HG03108 (cell line): ENCODE measurements at regions not wholly inside any gene's neighbourhood (a gene's known extent, or its start where the extent isn't known, plus 50 kb on each side); places are given as distances from the start of the nearest gene placed in this dataset.

Experiments
- ATAC-seq: cut with Tn5 transposase; IDR thresholded peaks from one replicate; pipeline ENCODE4 v1.9.1; 2021; ENCODE audit warnings: moderate library complexity; ENCODE audit not compliant: unreplicated experiment

DNA sequence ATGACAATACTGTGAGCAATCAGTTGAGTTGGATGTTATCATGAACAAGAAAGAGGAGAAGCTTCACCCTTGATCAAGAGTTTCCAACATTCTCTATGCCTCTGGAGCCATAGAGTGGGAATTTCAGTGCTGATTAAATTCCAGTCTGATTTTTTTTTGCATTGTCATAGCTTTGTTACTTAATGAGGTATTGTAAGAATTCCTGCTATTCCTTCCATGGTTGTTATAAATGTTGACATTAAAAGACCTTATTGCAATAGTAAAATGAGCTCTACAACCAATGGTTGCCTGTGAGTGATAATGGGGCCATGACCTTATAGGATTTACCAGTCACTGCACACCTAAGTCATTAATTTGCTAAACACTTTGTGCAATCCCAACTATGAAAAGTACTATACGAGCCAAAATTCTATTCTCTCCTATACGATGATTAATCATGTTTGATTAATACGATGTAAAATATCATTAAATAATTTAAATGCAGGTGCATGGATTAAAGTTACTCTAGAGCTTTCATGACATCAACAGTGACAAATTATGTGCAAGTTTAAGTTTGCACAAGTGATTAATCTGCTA lies 353.2 kb upstream of the KLF6 start:
- no peak for ATAC-seq

DNA sequence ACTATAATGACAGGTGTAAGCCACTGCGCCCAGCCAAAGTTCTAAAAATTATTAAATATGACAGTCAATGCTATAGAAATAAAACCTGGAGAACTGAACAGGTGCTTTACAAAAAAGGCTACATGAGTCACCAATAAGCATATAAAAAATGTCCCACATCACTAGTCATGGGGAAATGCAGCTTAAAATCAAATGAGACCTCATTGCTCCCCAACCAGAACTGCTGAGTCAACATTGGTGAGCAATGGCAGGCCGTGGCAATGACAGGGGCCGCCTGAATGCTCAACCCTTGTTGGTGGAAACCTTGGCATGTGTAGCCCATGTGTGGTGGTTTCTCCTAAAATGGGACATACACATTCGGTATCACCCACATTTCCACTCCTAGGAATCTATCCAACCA lies 352.3 kb upstream of the KLF6 start:
- ATAC-seq: no peak

DNA sequence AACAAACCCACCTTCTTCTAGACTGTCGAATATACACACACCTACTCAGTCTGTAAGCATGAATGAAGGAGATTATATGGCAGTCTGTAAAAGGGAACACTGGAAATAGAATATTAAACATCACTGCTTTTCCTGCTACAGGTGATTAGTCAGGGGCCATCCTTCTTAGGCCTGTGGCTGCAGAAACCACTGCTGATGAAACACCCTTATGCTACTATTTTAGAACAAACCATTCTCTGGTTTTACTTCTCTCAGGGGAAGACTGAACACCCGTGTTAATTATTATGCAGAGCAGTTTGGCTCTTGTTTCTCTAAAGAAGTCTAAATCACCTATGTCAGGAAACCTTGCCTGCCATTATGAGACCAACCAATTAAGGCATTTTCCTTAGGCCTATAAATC lies 351.1 kb upstream of the KLF6 start:
- ATAC-seq: peak; percentile 88

DNA sequence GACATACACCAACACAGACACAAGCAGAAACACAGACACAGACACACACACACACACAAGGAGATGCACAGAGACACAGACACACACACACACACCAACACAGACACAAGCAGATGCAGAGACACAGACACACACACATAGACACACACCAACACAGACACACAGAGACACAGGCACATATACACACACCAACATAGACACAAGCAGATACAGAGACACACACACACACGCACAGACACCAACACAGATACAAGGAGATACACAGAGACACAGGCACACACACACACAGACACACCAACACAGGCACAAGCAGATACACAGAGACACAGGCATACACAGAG lies 347.2 kb upstream of the KLF6 start:
- ATAC-seq: no peak

DNA sequence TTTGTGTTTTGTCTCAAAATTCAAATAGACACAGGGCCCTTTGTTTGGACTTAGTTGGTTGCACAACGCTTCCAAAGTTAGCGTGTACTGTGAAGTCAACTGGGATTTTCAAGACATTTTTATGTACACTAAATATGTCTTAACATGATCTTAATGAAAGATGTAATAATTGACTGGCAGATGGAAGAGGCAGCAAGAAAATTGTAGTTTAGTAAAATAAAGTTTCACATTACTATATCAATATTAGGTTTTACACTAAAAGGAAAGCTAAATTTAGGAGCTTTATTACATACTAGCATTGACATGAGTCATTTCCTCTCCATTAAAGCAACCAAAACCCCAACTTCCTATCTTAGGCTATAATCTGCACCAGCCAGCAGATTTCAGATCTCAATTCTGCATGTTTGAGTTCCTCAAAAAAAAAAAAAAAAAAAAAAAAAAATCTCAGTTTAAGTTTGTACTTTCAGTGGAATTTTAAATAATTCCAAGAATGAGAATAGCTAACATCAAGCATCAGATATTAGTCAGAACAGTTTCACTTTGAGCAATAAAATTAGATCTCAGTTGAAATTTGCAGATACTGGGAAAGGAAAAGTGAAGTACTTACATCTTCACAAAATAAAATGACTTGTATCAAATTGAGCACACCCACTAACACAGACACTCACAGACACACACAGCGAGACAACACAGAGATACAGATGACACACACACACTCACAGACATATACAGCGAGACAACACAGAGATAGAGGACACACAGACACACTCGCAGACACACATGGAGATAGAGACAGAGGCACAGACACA lies 346.6 kb upstream of the KLF6 start:
- peak; percentile 51 for ATAC-seq

DNA sequence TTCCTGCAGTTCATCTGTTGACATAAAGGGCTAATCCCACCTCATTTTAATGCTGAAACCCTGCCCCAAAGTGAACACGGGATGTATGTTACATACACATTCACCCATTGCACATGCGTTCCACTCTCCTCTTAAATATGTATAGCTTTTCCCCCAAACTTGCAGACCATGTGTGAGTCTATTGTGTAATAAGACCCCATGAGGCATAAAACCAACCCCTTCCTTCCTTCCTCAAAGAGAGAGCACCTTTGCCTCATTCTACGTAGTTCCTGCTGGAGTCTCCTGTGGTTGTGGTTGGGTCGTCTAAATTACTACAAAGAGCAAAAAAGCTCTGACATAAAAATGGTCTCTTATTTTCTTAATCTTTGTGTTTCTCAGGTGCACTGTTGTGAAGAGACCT lies 345.7 kb upstream of the KLF6 start:
- no peak for ATAC-seq

DNA sequence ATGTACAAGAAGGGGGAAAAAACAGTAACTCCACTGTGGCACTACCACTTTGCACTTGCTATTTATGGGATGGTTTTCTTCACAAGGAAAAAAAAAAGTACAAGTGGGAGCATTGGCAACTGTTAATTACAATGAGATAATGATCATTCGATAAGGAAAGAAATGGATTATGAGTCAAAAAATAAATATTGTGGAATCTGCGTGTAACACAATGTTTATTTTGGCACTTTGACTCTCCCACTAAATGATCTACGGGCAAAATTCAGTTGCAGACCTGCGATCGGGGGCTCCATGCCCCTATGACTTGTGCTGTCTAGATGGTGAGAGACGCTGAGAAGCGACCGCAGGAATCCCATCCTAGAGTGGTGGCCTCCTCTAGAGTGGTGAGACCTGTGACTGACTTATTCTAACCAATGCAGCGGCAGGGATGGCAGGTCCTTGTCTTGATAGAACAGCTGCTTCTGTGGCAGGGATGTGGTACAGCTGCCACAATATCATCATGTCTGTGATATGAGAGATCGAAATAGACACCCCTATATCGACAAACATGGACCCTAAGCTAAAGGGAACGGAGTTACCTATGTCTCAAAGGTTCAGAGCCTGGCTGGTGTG lies 345.0 kb upstream of the KLF6 start:
- ATAC-seq: no peak

DNA sequence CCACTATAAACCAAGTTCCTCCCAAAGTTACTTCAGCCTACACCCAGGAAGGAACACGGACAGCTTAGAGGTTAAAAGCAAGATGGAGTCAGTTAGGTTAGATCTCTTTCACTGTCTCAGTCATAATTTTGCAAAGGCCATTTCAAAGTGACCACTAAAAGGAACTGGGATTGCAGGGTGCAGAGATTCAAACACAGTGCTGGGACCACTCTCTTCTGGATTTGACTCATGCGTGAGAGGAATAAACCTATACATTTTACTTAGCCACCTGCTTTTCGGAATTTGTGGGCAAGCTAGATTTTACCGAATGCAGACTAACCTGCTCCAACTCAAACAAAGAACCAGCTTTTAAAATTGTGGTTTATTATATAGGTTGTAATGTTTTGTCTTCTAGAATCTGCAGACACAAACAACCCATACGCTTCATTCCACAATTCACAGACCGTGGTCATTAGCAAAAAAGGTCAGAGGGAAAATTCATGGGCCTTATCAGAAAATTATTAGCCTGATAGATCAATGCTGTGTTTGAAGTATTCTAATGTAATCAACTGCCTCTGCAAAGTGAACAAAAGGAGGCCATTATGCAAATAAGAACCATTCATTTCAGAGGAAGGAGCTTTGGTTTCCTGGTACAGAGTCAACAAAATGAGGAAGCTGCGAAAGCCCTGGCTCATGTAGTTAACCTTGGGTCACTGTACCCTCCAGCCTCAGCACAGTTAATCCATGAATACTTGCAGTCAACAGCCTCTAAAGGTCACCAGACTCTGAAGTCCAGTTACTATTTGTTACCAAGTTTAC lies 342.7 kb upstream of the KLF6 start:
- ATAC-seq: peak; percentile 49

DNA sequence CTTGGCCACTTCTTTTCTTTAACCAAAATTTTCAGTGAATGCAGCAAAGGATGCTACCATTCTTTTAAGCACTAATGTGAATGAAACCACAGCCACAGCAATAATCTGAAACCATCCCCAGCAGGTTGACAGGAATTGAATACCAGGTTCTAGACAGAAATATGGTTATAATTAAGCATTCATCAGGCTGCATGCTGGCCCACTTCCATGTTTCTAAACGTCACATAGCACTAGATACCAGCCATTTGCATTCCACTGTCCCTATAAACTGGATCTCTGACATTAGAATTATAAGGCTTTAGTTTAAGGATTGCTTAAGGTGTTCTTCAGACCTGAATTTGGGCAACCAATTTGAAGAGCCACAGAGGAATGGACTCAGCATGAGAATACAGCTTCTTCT lies 340.8 kb upstream of the KLF6 start:
- no peak for ATAC-seq

DNA sequence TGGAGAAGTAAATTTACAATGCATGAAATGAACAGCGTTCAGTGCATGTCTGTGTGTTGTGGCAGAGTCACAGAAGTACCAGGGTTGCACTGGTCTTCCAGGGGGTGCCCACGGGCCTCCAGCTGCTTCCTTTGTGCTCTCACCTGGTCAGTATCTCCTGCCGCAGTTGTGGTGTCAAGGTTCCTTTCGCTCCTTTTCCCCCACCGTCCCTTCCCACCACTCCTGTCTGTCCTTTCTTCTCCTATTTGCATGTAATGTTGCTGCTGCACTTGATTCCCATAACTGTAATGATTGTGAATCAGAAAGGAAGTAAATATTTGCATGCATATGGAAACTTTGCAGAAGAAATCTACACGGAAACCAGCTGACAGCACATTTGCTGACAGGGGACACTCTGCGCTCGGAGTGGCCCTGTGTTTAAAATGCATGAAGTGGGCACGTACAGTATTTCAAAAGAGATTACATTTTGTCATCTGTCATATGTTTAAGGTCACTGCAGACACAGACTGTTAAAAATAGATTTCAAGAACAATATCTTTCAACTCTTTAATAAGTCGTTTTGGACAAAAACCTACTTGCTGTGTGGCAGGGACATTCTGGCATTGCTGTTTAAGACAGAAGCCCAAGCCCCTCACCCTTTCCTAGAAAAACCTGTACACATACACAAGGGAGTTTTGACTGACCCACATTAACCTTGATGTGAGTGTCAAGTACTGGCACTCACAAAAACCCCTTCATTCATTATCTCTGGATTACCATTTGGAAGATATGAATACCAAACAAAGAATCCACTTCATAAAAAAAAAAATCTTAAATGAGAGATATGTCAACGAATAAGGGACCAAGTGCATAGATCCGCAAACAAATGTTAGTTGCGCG lies 336.7 kb upstream of the KLF6 start:
- ATAC-seq: peak; percentile 81

DNA sequence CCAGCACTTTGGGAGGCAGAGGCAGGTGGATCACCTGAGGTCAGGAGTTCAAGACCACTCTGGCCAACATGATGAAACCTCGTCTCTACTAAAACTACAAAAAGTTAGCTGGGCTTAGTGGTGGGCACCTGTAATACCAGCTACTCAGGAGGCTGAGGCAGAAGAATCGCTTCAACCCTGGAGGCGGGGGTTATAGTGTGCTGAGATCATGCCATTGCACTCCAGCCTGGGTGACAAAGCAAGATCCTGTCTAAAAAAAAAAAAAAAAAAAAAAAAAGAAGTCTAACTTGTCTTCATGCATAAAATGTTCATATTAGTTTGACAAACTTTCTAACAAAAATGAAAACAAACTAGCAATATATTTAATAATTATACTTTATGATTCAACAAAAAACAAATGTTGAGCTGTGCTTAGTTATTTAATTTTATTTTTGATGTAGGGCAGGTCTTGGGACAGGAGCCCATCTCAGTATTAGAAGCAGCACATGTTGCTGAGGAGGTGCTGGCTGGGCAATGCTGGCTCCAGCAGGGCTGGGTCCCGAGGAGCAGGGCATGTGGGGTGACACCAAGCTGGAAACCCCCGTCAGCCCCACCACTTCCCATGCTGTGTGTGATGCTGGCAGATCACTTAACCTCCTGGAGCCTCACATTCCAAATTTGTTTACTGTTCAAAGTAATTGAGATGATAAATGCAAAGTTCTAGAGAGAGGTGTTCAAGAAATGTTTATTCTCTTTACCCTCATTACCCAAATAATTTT lies 335.3 kb upstream of the KLF6 start:
- no peak for ATAC-seq

DNA sequence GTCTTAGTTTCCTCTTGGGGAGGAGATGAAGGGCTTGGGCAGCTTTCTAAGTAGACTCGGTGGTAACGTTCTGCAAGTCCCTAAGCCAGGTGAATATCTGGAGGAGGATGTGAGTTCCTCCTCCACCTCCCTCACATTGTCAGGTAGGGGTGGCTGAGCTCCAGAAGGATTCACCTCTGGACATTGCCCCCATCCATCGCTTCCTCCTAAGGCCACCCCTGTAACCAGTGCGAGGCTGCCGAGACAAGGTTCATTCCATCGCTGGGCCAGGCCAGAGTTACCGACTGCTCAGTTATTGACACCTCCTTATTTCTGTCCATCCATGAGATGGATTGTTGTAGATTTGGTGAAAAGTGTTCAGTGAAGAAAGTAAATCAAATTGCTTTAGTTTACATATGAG lies 334.1 kb upstream of the KLF6 start:
- no peak for ATAC-seq

DNA sequence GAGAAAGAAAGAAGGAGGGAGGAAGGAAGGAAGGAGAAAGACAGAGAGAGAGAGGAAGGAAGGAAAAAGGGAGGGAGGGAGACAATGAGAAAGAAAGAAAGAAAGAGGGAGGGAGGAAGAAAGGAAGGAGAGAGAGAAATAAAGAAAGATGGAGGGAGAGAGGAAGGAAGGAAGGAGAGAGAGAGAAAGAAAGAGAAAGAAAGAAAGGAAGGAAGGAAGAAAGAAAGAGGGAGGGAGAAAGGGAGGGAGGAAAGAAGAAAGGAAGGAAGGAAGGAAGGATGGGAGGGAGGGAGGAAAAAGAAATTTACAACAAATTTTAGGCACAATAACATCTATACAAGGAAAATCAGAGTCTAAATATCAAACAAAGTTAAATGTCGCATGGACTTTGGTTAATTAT lies 332.6 kb upstream of the KLF6 start:
- ATAC-seq: no peak

DNA sequence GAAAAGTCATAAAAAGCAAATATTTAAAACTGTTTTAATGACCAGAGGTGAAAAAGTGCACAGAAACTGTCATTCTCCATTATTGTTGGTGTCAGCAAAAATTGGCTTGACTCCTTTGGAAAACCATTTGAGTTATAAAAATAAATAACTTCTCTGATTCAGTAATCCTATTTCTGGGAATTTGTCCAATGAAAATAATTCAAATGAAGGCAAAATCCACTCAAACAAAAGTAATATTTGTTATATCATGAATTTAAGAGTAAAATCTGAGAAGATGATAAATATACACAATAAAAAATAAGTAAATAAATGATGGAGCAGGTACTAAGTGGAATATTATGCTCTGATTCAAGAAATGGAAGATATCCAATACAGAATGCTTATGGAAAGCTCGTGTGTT lies 326.6 kb upstream of the KLF6 start:
- ATAC-seq: no peak

DNA sequence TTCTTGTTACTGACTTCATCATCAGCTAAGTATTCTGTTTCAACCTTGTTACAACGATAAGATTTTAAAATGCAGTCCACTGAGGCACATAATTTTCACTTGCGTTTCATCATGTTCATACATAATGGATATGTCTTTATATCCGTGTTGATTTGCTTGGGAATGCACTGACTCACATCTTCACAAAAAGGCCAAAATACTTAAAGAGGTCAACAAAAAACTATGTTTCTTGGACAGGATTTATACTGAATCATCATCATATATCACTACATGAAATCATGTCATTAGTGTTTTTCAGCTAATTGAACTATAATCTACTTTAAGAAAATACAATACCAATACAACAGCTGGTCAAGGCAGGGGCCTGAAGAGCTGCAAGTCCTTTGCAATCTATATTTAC lies 324.5 kb upstream of the KLF6 start:
- ATAC-seq: no peak

DNA sequence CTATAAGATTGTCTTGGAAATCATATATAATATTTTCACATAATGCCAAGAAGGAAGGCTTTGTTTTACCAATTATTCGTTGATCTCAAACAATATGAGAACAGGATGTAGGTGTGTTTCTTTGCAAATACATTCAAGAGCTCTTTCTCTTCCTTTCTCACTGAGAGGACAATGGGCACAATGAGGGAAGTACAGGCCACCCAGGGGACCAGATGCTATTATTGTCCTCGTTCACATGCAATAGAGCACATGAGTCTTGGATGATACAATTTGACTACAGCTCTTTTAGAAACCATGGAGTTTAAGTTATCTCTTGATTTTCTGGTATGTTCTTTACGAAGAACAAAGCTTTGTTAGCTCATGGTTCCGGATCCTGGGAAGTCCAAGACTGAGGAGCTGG lies 323.7 kb upstream of the KLF6 start:
- no peak for ATAC-seq

DNA sequence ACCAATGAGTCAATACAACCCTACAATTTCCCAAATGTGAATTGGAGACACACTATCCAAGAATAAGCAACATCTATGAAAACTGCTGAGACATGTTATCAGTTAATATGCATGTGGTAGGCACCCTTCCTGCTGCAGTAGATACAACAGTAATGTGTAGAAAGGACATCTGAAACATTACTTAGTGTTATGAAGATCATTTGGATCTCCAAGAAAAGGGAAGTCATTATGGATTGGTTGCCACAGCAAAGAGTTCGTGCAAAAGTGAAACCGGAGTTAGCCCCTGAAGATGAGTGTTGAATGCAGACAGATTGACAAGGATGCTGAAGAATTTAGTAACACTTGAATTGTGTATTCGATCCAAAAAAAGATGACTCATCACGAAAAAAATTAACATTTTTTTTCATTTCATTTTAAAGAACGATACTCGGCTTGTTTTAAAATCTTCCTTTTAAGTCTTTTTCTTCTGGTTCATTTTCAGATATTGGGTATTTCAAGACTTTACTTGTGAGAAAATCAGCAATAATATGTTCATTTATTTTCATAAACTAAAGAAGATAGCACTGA lies 322.4 kb upstream of the KLF6 start:
- ATAC-seq: no peak

DNA sequence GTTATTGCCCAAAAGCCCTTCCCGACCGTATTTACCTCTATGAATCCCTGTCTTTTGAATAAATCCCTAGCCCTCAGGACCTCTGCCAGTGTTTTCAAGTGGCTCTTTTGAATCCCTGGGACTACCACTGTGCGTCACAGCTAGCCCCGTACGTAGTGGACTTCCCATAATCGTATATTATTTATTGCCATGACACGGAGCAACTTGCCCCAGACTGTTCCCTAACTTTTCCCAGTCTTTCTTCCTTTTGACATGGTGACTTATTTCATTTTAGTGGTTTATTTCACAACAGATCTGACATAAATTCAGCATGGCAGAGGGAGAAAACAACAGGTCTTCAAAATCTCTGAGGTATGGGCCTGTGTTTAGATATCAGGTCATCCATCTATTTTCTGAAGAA lies 318.6 kb upstream of the KLF6 start:
- no peak for ATAC-seq

DNA sequence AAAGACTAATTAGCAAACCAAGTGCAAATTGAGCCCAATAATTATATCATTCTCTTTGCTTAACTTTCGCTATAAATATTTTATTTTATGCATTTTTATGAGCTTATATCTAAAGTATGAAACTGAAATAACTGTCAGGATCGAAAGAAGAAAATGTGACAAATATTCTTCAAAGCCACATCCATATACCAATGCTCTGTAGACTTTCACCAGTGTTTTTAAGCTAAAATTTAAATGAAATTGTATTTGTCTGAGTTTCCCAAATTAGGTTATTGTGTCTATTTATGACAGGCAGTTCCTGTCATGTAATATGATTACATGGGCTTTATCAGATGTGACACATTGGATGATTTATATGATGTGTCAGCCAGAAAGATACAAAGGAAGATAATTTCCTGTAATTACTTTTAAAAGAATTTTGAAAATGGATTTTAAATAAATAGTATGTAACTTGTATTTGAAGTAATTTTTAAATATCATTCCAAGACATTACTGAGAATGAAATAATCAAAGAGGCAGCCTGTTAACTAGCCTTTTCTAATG lies 317.9 kb upstream of the KLF6 start:
- ATAC-seq: no peak
